Suprapubic skin (tissue), 4 donors: ENCODE measurements at regions not wholly inside any gene's neighbourhood (a gene's known extent, or its start where the extent isn't known, plus 50 kb on each side); places are given as distances from the start of the nearest gene placed in this dataset.

ENCODE experiments used
- DNase-seq, 2 donors: peaks; one replicate each; pipeline ENCODE4 v3.0.0-alpha.2; 2019; ENCODE audit warnings: low spot score in 2 of 2
- H3K27ac ChIP-seq: fragments of 200-600 bp; sonication (generic); one replicate; pipeline ENCODE4 v1.5.1; 2019
- H3K27me3 ChIP-seq: fragments of 200-600 bp; sonication (generic); one replicate; pipeline ENCODE4 v1.5.1; 2019
- H3K36me3 ChIP-seq: fragments of 200-600 bp; sonication (generic); one replicate; pipeline ENCODE4 v1.5.1; 2019
- H3K4me1 ChIP-seq: fragments of 200-600 bp; sonication (generic); one replicate; pipeline ENCODE4 v1.5.1; 2019
- H3K4me3 ChIP-seq: fragments of 200-600 bp; sonication (generic); one replicate; pipeline ENCODE4 v1.5.1; 2019; ENCODE audit warnings: mild to moderate bottlenecking
- H3K9me3 ChIP-seq: fragments of 200-600 bp; sonication (generic); one replicate; pipeline ENCODE4 v1.5.1; 2019
- CTCF ChIP-seq, 2 donors: fragments of 200-600 bp in 1 of 2; fragments of 450-650 bp in 1 of 2; sonication (generic) in 1 of 2; IDR thresholded peaks; one replicate each; pipeline ENCODE4 v1.5.1; 2016 to 2019; ENCODE audit warnings: antibody characterized with exemption in 2 of 2, mild to moderate bottlenecking in 1 of 2, moderate library complexity in 1 of 2
- EP300 ChIP-seq: sonication (generic); formaldehyde crosslinking; IDR thresholded peaks from one replicate; pipeline ENCODE4 v1.6.1; 2017; ENCODE audit warnings: antibody characterized with exemption
- POLR2A ChIP-seq, 2 donors: fragments of 450-650 bp; IDR thresholded peaks; one replicate each; pipeline ENCODE4 v1.6.1; 2017; ENCODE audit warnings: antibody characterized with exemption in 2 of 2, mild to moderate bottlenecking in 2 of 2, moderate library complexity in 2 of 2
- POLR2AphosphoS5 ChIP-seq, 3 donors: sonication (generic); formaldehyde crosslinking; IDR thresholded peaks; one replicate each; pipeline ENCODE4 v1.6.1; 2017; ENCODE audit warnings: antibody characterized with exemption in 3 of 3
- WGBS: methylation state at CpG from one replicate; pipeline ENCODE4 v1.1.5; 2018; 5-methylcytosine and 5-hydroxymethylcytosine counted together

- Histone ChIP-seq H3K9me3 (peaks cover 3% of the 10 kb centered on the region), H3K4me1 (peaks cover 15% of the 10 kb centered on the region), H3K4me3 (no peak overlapping the region), H3K27ac (no peak overlapping the region), H3K36me3 (no peaks in the 10 kb centered on the region), H3K27me3 (no peaks in the 10 kb centered on the region)
- WGBS, result 71% methylated on average over 3 of the region's 3 CpGs
- DNase-seq, result peak in 1 of 2 donors; percentile 1
- TF ChIP-seq POLR2A (IDR thresholded peaks at IDR 0.05) (no peak), CTCF (IDR thresholded peaks at IDR 0.05) (no peak), EP300 (no peak), POLR2AphosphoS5 (IDR thresholded peaks at IDR 0.05) (no peak)
Measured at GRCh38 chr14:64639340-64639821, 64.8 kb upstream of the PLEKHG3 start.

- peaks cover 23% of the 10 kb centered on the region for H3K4me1 ChIP-seq
- WGBS, result 71% methylated on average over 1 of the region's 1 CpG
- H3K4me3 ChIP-seq, result no peak overlapping the region
- no peak overlapping the region for H3K27ac ChIP-seq
- TF ChIP-seq POLR2A (IDR thresholded peaks at IDR 0.05) (no peak), POLR2AphosphoS5 (IDR thresholded peaks at IDR 0.05) (no peak), CTCF (IDR thresholded peaks at IDR 0.05) (no peak)
- H3K9me3 ChIP-seq, result peaks cover 3% of the 10 kb centered on the region
- no peaks in the 10 kb centered on the region for H3K27me3 ChIP-seq
- H3K36me3 ChIP-seq, result no peaks in the 10 kb centered on the region
- no peak for DNase-seq
Measured at GRCh38 chr14:64640839-64641238, 63.4 kb upstream of the PLEKHG3 start.

- Histone ChIP-seq H3K36me3 (no peaks in the 10 kb centered on the region), H3K27me3 (no peaks in the 10 kb centered on the region), H3K4me1 (peaks cover 21% of the 10 kb centered on the region), H3K4me3 (no peak overlapping the region), H3K27ac (no peak overlapping the region), H3K9me3 (peaks cover 3% of the 10 kb centered on the region)
- 82% methylated on average over 3 of the region's 3 CpGs for WGBS
- peak in 1 of 2 donors; percentile 5 for DNase-seq
- TF ChIP-seq EP300 (no peak), POLR2AphosphoS5 (IDR thresholded peaks at IDR 0.05) (no peak), CTCF (IDR thresholded peaks at IDR 0.05) (no peak), POLR2A (IDR thresholded peaks at IDR 0.05) (no peak)
Measured at GRCh38 chr14:64641760-64642159, 62.5 kb upstream of the PLEKHG3 start.

- Histone ChIP-seq H3K27me3 (no peaks in the 10 kb centered on the region), H3K27ac (no peak overlapping the region), H3K4me1 (peaks cover 11% of the 10 kb centered on the region), H3K9me3 (peaks cover 3% of the 10 kb centered on the region), H3K36me3 (no peaks in the 10 kb centered on the region), H3K4me3 (no peak overlapping the region)
- no peak for TF ChIP-seq EP300
- TF ChIP-seq POLR2AphosphoS5 (IDR thresholded peaks at IDR 0.05), result no peak
- TF ChIP-seq CTCF (IDR thresholded peaks at IDR 0.05), result no peak
- TF ChIP-seq POLR2A (IDR thresholded peaks at IDR 0.05), result no peak
- no peak for DNase-seq
- WGBS, result 95% methylated on average over 3 of the region's 3 CpGs
Measured at GRCh38 chr14:64643709-64644108, 60.5 kb upstream of the PLEKHG3 start.

GRCh38 chr14:64644629-64645028 lies 59.6 kb upstream of the PLEKHG3 start:
- H3K36me3 ChIP-seq, result no peaks in the 10 kb centered on the region
- peak overlapping the region; percentile 73 for H3K27ac ChIP-seq
- whole genome bisulfite sequencing, result 89% methylated on average over 8 of the region's 8 CpGs
- H3K4me1 ChIP-seq, result peaks cover 16% of the 10 kb centered on the region
- H3K27me3 ChIP-seq, result no peaks in the 10 kb centered on the region
- H3K4me3 ChIP-seq, result no peak overlapping the region
- TF ChIP-seq POLR2A (IDR thresholded peaks at IDR 0.05), result no peak
- TF ChIP-seq CTCF (IDR thresholded peaks at IDR 0.05), result no peak
- TF ChIP-seq EP300, result no peak
- no peak for TF ChIP-seq POLR2AphosphoS5 (IDR thresholded peaks at IDR 0.05)
- H3K9me3 ChIP-seq, result peaks cover 3% of the 10 kb centered on the region
- no peak for DNase-seq
